ENCODE measurements at regions not wholly inside any gene's neighbourhood (a gene's known extent, or its start where the extent isn't known, plus 50 kb on each side); places are given as distances from the start of the nearest gene placed in this dataset.
"Not testable (repeated sequence)": the region's sequence is repeated elsewhere in the genome, so short reads cannot be mapped to it uniquely, and the experiment has no call there.

- Mint-ChIP-seq H3K4me1 (ENCODE audit: low read depth, unreplicated experiment) (peaks cover 14% of the 10 kb centered on the region), H3K27ac (ENCODE audit: unreplicated experiment) (no peak overlapping the region), H3K4me3 (ENCODE audit: unreplicated experiment) (no peak overlapping the region), H3K9me3 (ENCODE audit: unreplicated experiment) (peaks cover 6% of the 10 kb centered on the region), H3K27me3 (ENCODE audit: unreplicated experiment) (no peaks in the 10 kb centered on the region), H3K36me3 (ENCODE audit: unreplicated experiment) (peaks cover 24% of the 10 kb centered on the region)
- TF ChIP-seq CTCF (IDR thresholded peaks at IDR 0.05; ENCODE audit: partially characterized antibody, unreplicated experiment): no peak
- no peak for DNase-seq
Measured at GRCh38 chr10:118931436-118931835, 98.1 kb upstream of the NANOS1 start.

- H3K27ac Mint-ChIP-seq (ENCODE audit: unreplicated experiment); H3K4me3 Mint-ChIP-seq (ENCODE audit: unreplicated experiment); H3K27me3 Mint-ChIP-seq (ENCODE audit: unreplicated experiment); DNase-seq; H3K9me3 Mint-ChIP-seq (ENCODE audit: unreplicated experiment): not testable (repeated sequence)
- Mint-ChIP-seq H3K4me1 (ENCODE audit: low read depth, unreplicated experiment) (peaks cover 14% of the 10 kb centered on the region), H3K36me3 (ENCODE audit: unreplicated experiment) (peaks cover 24% of the 10 kb centered on the region)
Measured at GRCh38 chr10:118932154-118932553, 97.4 kb upstream of the NANOS1 start.

- Mint-ChIP-seq H3K27me3 (ENCODE audit: unreplicated experiment) (no peaks in the 10 kb centered on the region), H3K4me3 (ENCODE audit: unreplicated experiment) (no peak overlapping the region), H3K9me3 (ENCODE audit: unreplicated experiment) (peaks cover 2% of the 10 kb centered on the region), H3K27ac (ENCODE audit: unreplicated experiment) (no peak overlapping the region), H3K36me3 (ENCODE audit: unreplicated experiment) (peaks cover 15% of the 10 kb centered on the region), H3K4me1 (ENCODE audit: low read depth, unreplicated experiment) (peaks cover 5% of the 10 kb centered on the region)
- DNase-seq: no peak
- no peak for TF ChIP-seq CTCF (IDR thresholded peaks at IDR 0.05; ENCODE audit: partially characterized antibody, unreplicated experiment)
Measured at GRCh38 chr10:118937226-118937625, 92.3 kb upstream of the NANOS1 start.

- no peak for TF ChIP-seq CTCF (IDR thresholded peaks at IDR 0.05; ENCODE audit: partially characterized antibody, unreplicated experiment)
- no peaks in the 10 kb centered on the region for H3K4me1 Mint-ChIP-seq (ENCODE audit: low read depth, unreplicated experiment)
- no peak overlapping the region for H3K4me3 Mint-ChIP-seq (ENCODE audit: unreplicated experiment)
- H3K9me3 Mint-ChIP-seq (ENCODE audit: unreplicated experiment): peaks cover 2% of the 10 kb centered on the region
- no peak for DNase-seq
- no peaks in the 10 kb centered on the region for H3K27me3 Mint-ChIP-seq (ENCODE audit: unreplicated experiment)
- peaks cover 10% of the 10 kb centered on the region for H3K36me3 Mint-ChIP-seq (ENCODE audit: unreplicated experiment)
- H3K27ac Mint-ChIP-seq (ENCODE audit: unreplicated experiment): no peak overlapping the region
Measured at GRCh38 chr10:118939211-118940007, 90.1 kb upstream of the NANOS1 start.

- no peak for DNase-seq
- Mint-ChIP-seq H3K36me3 (ENCODE audit: unreplicated experiment) (peaks cover 10% of the 10 kb centered on the region), H3K27me3 (ENCODE audit: unreplicated experiment) (no peaks in the 10 kb centered on the region), H3K9me3 (ENCODE audit: unreplicated experiment) (peaks cover 2% of the 10 kb centered on the region), H3K27ac (ENCODE audit: unreplicated experiment) (no peak overlapping the region), H3K4me3 (ENCODE audit: unreplicated experiment) (no peak overlapping the region), H3K4me1 (ENCODE audit: low read depth, unreplicated experiment) (peaks cover 1% of the 10 kb centered on the region)
- TF ChIP-seq CTCF (IDR thresholded peaks at IDR 0.05; ENCODE audit: partially characterized antibody, unreplicated experiment): no peak
Measured at GRCh38 chr10:118940386-118940785, 89.1 kb upstream of the NANOS1 start.

Measured in glutamatergic neuron (in vitro differentiated cells).